GM13977 (cell line): ENCODE measurements at regions not wholly inside any gene's neighbourhood (a gene's known extent, or its start where the extent isn't known, plus 50 kb on each side); places are given as distances from the start of the nearest gene placed in this dataset.

ENCODE experiments used
- DNase-seq: peaks from one replicate; pipeline ENCODE4 v3.0.0; 2012; ENCODE audit warnings: low spot score
- CTCF ChIP-seq: IDR thresholded peaks from 2 replicates; pipeline ENCODE4 v1.5.1; 2012; ENCODE audit warnings: mild to moderate bottlenecking, control low read depth; ENCODE audit not compliant: insufficient read depth; ENCODE audit errors: extremely low read depth, missing control alignments
- in situ Hi-C: fragments of 300-500 bp; cut with MboI; formaldehyde crosslinking; loops from one replicate; pipeline ENCODE4 v1.12.0; 2022; ENCODE audit warnings: low sequenced_read_pairs, low pct_unique_long_range_greater_than_20kb, mixed read lengths, inconsistent platforms; ENCODE audit not compliant: unreplicated experiment

- in situ Hi-C loops: no loop called here
- no peak for TF ChIP-seq CTCF
- no peak for DNase-seq
These were observed 383.0 kb upstream of the ID4 start for GRCh38 chr6:19454001-19454720.

- in situ Hi-C loops: no loop called here
- no peak for TF ChIP-seq CTCF
- DNase-seq: no peak
These were observed 382.3 kb upstream of the ID4 start for GRCh38 chr6:19454721-19455392.

GRCh38 chr6:19463250-19463649, 373.9 kb upstream of the ID4 start:
- DNase-seq: no peak
- in situ Hi-C loops: no loop called here
- TF ChIP-seq CTCF: no peak

GRCh38 chr6:19463925-19464324, 373.2 kb upstream of the ID4 start:
- in situ Hi-C loops: no loop called here
- no peak for DNase-seq
- TF ChIP-seq CTCF: no peak

GRCh38 chr6:19465256-19465655, 371.9 kb upstream of the ID4 start:
- DNase-seq: no peak
- no peak for TF ChIP-seq CTCF
- in situ Hi-C loops: no loop called here

GRCh38 chr6:19465760-19466159, 371.4 kb upstream of the ID4 start:
- in situ Hi-C loops: no loop called here
- DNase-seq: no peak
- TF ChIP-seq CTCF: no peak
